ENCODE measurements at regions not wholly inside any gene's neighbourhood (a gene's known extent, or its start where the extent isn't known, plus 50 kb on each side); places are given as distances from the start of the nearest gene placed in this dataset.

- DNase-seq: no peak
Observed at GRCh38 chr10:78899996-78900714, 168.6 kb upstream of the ZMIZ1 start.

DNA sequence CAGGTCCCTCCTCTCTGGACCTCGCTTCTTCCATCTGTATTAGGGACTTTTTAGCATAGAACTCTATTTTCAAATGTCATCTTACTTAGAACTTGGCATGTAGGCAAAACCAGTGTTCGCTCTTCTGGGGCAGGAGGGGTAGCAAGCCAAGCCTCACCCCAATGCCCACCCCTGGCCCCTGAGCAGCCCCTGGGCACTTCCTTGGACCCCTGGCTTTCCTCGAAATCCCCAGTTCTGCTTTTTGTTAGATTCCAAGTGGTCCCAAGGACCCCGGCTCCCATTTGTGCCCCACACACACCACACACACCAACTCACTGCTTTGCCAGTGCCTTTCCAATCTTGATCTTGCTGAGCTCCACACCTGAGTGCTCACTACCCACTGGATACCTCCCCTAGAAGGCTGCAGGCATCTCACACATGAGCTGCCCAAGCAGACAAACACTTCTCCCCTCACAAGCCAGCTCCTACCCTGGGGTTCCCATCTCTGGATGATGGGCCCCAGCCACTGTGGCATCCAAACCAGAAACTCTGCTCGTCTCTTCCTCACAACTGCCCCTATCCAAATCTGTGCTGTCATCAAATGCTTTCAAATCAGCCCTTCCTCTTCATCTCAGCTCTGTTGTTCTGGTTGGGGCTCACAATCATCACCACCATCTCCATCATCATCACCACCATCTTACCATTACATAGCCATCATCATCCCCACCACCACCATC lies 167.9 kb upstream of the ZMIZ1 start:
- DNase-seq: no peak

GRCh38 chr10:78901694-78902093 lies 167.1 kb upstream of the ZMIZ1 start:
- no peak for DNase-seq

- DNase-seq: no peak
Observed at GRCh38 chr10:78902815-78903214, 166.0 kb upstream of the ZMIZ1 start.

- DNase-seq: no peak
Observed at GRCh38 chr10:78903341-78903940, 165.3 kb upstream of the ZMIZ1 start.

DNA sequence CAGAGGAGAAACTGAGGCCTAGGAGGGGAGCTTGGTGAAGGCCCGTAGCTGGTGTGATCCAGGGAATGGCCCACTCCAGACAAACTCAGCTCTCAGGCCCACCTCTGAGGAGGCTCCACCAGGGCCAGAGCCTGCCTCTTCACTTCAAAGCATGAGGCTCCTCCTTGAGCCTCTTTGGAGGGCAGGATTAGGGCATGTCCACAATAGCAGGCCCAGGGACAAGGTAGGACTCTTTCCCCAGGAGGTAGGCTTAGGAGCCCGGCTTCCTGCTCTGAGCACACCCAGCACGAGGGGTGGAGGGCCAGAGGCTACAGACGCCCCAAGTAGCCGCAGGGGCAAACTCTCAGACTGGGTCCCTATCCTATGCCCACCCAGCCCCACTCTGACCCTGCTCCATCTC lies 164.6 kb upstream of the ZMIZ1 start:
- no peak for DNase-seq

DNA sequence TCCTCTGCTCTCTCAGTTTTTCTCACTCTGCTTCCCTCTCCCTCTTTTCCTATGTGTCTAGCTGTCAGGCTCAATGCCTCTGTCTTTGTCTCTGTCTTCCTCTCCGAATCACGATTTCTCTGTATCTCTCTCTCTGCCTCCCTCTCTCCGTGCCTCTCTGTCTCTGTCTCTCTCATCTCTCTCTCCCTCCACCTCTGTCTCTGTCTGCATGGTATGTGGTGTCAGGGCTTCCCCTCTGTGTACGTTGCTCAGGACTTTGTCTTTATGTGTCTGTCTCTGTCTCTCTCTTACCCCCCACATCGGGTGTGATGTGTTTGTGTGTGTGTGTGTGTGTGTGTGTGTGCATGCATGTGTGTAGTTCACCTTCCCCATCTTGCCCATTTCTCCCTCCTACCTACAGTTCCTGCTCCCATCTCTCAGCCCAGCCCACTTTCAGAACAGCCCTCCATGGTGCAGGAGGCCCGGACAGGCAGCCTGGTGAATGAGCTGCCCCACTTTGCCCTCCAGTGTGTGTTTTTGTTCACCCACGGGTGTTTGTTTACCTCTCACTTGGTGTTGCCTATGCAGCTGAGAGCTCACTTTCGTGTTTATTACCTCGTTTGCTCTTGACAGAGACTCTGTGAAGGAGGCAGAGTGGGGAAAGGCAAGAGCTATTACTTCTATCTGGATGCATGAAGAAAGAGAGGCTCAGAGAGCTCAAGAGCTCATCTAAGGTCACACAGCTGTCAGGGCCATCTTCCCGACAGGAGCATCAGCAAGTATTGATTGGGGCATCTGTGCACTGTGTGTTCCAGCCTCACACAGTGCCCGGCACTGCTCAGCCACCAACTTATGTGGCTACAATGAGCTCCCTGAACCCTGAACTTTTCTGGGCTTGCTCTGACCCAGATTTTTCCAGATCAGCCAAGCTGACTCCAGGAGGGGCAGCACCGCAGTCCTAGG lies 163.5 kb upstream of the ZMIZ1 start:
- no peak for DNase-seq

- DNase-seq: no peak
Observed at GRCh38 chr10:78905957-78906308, 162.8 kb upstream of the ZMIZ1 start.

DNA sequence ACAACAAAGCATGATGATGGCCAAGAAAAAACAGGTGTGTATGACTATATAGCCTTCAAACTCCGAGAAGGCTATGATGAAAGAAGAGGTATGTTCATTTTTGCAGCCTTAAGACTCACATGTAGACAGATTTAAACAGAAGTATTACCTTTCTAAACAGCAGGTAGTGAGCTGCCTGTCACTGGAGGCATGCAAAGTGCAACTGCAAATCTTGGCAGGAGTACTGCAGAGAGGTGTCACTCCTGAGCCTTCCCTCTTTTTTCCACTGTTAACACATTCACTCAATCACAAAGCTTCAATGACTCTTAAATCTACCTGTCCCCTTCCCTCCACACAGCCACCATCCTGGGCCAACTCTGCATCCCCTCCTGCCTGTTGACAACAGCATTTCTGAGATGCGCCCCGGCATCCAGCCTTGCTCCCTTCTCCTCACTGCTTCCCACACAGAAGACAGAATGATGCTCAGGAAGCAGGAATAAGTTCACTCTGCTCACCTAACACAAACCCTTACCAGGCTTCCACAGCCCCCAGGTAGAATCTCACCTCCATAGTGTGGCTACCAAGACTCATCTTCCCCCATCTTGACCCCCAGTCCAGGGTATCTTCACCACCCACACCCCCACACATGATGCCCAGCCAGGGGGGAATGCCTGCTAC lies 161.9 kb upstream of the ZMIZ1 start:
- no peak for DNase-seq

DNA sequence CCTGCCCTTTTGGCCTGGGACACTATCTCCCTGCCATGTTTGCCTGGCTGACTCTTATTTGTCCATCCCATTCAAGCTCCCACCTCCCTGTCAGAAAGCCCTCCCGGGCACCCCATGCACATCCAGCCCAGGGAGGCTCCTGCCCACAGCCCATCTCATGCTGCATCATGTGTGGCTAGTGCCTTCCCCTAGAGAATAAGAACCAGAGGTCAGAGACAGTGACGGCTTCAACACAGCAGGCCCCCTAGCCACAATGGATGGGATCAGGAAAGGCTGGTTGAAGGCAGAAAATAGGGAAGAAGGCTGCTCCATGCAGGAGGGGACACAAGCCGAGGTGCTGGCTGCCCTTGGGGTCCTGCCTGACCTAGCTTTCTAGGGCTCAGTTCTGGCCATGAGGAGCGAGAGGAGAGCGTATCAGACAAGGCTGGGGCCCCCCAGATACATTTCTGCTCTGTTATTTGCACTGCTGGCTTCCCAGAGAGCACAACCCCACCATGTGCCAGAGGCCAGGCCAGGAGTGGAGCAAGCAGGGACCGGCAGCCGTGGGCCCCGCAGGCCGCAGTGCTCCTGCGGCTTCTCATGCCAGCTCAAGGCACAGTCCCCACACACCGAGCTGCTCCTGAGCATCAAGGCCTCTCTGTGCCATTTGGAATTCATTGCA lies 161.1 kb upstream of the ZMIZ1 start:
- DNase-seq: no peak

DNA sequence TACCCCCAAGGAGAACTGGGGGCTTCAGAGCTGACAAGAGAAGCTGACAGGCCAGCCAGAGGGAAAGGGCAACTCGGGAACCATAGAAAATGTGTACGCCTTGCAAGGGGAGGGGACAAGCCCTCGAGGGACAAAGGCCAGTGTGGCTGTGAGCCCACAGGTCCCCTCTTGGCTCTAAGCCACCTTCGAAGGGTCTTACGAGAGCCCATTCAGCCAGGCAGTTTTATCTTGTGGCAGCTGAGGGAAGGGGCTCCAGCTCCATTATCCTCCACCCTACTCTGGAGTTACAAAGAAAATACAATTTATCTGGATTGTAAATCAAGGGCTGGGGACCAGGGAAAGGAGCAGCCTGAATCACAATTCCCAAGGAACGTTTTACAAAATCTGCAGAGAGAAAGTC lies 159.5 kb upstream of the ZMIZ1 start:
- no peak for DNase-seq

DNA sequence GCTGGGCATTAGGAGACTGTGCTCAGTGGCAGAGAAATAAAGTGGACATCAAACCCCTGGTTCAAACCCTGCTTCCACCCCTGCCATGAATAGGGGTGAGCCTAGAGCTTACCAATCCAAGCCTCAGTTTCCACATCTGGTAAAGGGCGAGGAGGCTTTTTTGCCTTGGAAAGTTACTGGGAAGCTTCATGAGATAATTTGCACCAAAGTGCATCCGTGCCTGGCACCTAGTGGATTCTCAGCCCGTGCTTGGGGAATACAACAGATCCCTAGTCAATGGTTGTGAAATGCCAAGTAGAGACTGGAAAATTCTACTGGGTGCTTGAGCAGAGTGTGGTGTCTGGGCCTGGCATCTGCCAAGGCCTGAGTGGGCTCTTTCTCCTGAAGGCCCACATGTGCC lies 158.7 kb upstream of the ZMIZ1 start:
- no peak for DNase-seq

DNA sequence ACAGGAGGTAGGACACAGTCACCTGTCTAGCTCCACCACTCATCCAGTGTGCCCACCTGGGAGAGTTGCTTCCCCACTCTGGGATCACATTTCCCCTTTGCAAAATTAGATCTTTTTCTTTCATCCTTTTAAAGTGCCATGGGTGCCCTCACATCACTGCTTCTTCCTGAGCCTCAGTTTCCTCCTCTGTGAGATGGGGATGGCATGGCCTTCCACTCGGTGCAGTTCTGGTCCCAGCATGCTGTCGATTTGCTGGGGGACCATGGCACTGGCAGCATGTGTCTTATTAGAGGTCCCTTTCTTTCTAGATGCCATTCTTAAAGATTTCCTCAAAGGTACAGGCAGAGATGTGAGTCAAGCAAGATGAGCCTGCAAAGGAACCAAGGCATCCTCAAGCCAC lies 158.3 kb upstream of the ZMIZ1 start:
- no peak for DNase-seq

GRCh38 chr10:78910886-78911285 lies 157.9 kb upstream of the ZMIZ1 start:
- no peak for DNase-seq

- DNase-seq: no peak
Observed at GRCh38 chr10:78911533-78912340, 157.0 kb upstream of the ZMIZ1 start.

DNA sequence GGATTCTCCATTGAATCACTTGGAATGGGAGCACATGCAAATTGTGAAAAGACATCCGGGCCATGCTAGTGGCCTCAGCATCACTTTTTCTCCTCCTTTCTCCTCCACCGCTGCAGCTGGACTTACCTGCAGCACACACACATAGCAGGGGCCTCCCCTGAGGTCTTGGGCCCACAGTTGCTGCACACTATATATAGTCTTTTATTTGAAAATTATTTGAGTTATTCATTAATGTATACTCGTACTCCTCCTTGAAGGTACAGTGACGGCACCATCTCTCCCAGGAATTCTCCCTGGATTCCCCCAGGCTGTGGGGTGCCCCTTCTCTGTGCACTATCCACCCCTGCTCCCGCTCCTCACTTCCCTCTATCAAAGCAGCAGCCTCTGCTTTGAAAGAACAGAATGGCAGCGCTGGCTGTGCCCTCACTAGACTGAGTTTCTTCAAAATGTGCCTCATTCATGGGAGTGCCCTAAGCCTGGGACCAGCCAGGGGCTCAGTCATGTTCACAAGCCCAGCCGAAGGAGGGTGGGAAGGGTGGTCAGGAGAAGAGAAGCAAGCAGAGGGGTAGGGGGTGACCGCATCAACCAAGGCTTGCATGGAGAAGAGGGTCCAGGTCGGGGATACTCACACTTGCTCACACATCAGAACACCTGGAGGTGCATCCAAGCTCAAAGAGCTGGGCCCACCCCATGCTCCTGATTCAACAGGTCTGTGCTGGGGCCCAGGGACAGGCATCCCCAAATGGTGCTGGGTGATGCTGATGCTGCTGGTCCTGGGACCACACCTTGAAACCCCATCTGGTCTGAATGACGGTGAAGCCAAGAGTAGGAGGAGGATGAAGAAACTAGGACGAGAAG lies 156.2 kb upstream of the ZMIZ1 start:
- no peak for DNase-seq

GRCh38 chr10:78913219-78914059 lies 155.3 kb upstream of the ZMIZ1 start:
- DNase-seq: no peak

DNA sequence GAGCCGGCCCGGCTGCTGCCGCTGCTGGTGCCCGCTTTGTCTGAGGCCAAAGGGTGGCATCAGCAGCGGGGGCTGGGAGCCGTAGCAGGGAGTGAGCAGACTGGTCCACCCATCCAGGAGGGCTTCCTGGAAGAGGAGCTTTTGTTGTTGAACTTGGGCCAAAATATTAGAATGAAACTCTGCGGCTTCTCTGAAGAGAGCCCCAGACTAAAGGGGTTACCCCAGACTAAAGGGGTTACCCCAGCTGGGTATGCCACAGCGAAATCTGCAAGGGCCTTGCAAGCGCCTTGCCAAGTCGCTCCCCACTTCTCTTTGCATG lies 154.7 kb upstream of the ZMIZ1 start:
- no peak for DNase-seq

DNA sequence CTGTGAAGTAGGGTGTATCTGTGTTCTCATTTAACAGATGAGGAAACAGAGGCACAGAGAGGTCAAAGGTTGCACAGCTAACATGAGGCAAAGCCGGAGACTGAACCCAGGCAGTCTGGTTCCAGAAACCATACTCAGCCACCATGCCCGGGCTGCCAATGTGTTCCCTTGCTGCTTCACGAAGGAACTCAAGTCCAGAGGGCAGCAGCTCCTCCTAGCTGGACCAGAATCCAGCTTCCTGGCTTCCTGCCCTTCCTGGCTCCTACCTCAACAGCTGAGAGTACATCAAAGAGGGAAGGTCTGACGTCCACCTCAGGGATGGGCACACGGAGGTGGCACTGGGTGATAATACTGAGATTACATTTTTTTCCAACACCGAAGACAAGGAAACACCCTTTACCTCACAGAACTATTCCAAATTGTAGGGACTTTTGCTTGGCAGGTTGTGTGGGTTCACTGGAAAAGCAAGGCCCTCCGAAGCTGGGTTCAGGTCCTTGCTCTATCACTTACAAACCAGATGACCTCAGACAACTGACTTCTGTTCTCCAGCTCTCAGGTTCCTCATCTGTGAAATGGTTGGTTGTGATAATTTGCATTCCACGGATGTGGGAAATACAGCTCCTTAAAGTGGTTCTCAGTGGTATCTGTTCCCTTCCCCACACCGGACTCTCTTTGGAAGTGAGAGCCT lies 154.1 kb upstream of the ZMIZ1 start:
- DNase-seq: no peak

All from NCI-H187 treated with DMSO at 0.1 percent for 48 hours (cell line).